HCT116 (cell line): ENCODE measurements at regions not wholly inside any gene's neighbourhood (a gene's known extent, or its start where the extent isn't known, plus 50 kb on each side); places are given as distances from the start of the nearest gene placed in this dataset.

Experiments used
- ATAC-seq: fragments of 200-7000 bp; cut with Tn5 transposase; 2 replicates; pipeline ENCODE4 v1.9.1; 2020; ENCODE audit warnings: mild to moderate bottlenecking, moderate library complexity
- BruUV-seq: library from RNA; stranded (reverse); fragments of 400-500 nt; replicated peaks from 2 replicates; lab custom pipeline; 2021; lab: Mats Ljungman, UMichigan
- CTCF ChIA-PET: fragments of 300-600 bp; sonication (Branson Sonifier 250); formaldehyde crosslinking; loops from one replicate; lab custom pipeline; 2021; ENCODE audit warnings: antibody characterized with exemption; lab: Charles Lee
- POLR2A ChIA-PET: fragments of 300-600, 350-600 bp; sonication (Branson Sonifier 250); formaldehyde crosslinking; loops from one replicate; lab custom pipeline; 2021; ENCODE audit warnings: antibody characterized with exemption; lab: Charles Lee
- RAD21 ChIA-PET, 2 experiments: fragments of 300-600 bp; sonication (Branson Sonifier 250); formaldehyde crosslinking; loops; one replicate each; lab custom pipeline; 2023; ENCODE audit warnings: low total read pairs in 2 of 2; ENCODE audit not compliant: uncharacterized antibody in 2 of 2, unreplicated experiment in 2 of 2, low non-redundant PET in 1 of 2; lab: Charles Lee
- DNase-seq: peaks from one replicate; pipeline ENCODE4 v3.0.0-alpha.2; 2010; ENCODE audit warnings: low read depth, low spot score
- H2AFZ ChIP-seq: fragments of 200-600 bp; shearing (Covaris generic), sonication (generic); 2 replicates; pipeline ENCODE4 v1.6.1; 2017; ENCODE audit warnings: low read depth, mixed run types, mixed read lengths, antibody characterized with exemption, low read length; ENCODE audit not compliant: poor library complexity, severe bottlenecking
- H3K27ac ChIP-seq: 2 replicates; pipeline ENCODE4 v1.5.1; 2012; ENCODE audit warnings: low read depth, low read length
- H3K27me3 ChIP-seq: fragments of 200-600 bp; sonication (generic); 2 replicates; pipeline ENCODE4 v1.6.1; 2016; ENCODE audit warnings: mixed run types, low read length, mixed read lengths; ENCODE audit not compliant: insufficient read depth
- H3K36me3 ChIP-seq, 2 experiments: fragments of 200-500 bp in 1 of 2; fragments of 200-600 bp in 1 of 2; sonication (Bioruptor generic) in 1 of 2; sonication (generic) in 1 of 2; 2 replicates each; pipeline versions ENCODE4 v1.5.1 to v1.6.1; 2014 to 2016; ENCODE audit warnings: low read length in 2 of 2, inconsistent platforms in 1 of 2, mixed read lengths in 1 of 2, mixed run types in 1 of 2; ENCODE audit not compliant: insufficient read depth in 2 of 2, control insufficient read depth in 1 of 2
- H3K4me1 ChIP-seq, 2 experiments: fragments of 200-600 bp in 1 of 2; sonication (generic) in 1 of 2; 2 replicates each; pipeline versions ENCODE4 v1.5.1 to v1.6.1; 2012 to 2017; ENCODE audit warnings: low read length in 2 of 2, inconsistent platforms in 1 of 2, mild to moderate bottlenecking in 1 of 2, mixed read lengths in 1 of 2, mixed run types in 1 of 2, moderate library complexity in 1 of 2; ENCODE audit not compliant: insufficient read depth in 2 of 2, control insufficient read depth in 1 of 2
- H3K4me2 ChIP-seq: fragments of 200-600 bp; sonication (generic); 2 replicates; pipeline ENCODE4 v1.6.1; 2017; ENCODE audit warnings: mixed run types, low read length, mixed read lengths
- H3K4me3 ChIP-seq, 2 experiments: fragments of 200-600 bp in 1 of 2; sonication (generic) in 1 of 2; replicated peaks in 1 of 2; 2 replicates each; pipeline ENCODE4 v1.5.1; 2011 to 2016; ENCODE audit warnings: low read length in 2 of 2, control low read depth in 1 of 2, low read depth in 1 of 2, mild to moderate bottlenecking in 1 of 2, mixed read lengths in 1 of 2, mixed run types in 1 of 2
- H3K79me2 ChIP-seq: fragments of 200-600 bp; sonication (generic); 2 replicates; pipeline ENCODE4 v1.6.1; 2017; ENCODE audit warnings: mild to moderate bottlenecking, mixed run types, low read length, moderate library complexity, mixed read lengths; ENCODE audit not compliant: insufficient read depth
- H3K9ac ChIP-seq: fragments of 200-600 bp; sonication (generic); 2 replicates; pipeline ENCODE4 v1.6.1; 2016; ENCODE audit warnings: low read length, mixed read lengths
- H3K9me2 ChIP-seq: fragments of 200-600 bp; sonication (generic), shearing (Covaris generic); 2 replicates; pipeline ENCODE4 v1.6.1; 2017; ENCODE audit warnings: mixed run types, mild to moderate bottlenecking, moderate library complexity; ENCODE audit not compliant: insufficient read depth
- H3K9me3 ChIP-seq, 2 experiments: fragments of 200-500 bp in 1 of 2; fragments of 200-600 bp in 1 of 2; sonication (Bioruptor generic) in 1 of 2; sonication (generic) in 1 of 2; 2 replicates each; pipeline ENCODE4 v1.6.1; 2014 to 2017; ENCODE audit warnings: low read length in 2 of 2, mixed read lengths in 2 of 2, inconsistent platforms in 1 of 2, low read depth in 1 of 2, mild to moderate bottlenecking in 1 of 2, mixed run types in 1 of 2, moderate library complexity in 1 of 2; ENCODE audit not compliant: control insufficient read depth in 1 of 2, insufficient read depth in 1 of 2
- H4K20me1 ChIP-seq: fragments of 200-600 bp; sonication (generic), shearing (Covaris generic); 2 replicates; pipeline ENCODE4 v1.6.1; 2017; ENCODE audit warnings: mixed run types, mild to moderate bottlenecking, moderate library complexity; ENCODE audit not compliant: insufficient read depth
- ATF3 ChIP-seq: IDR thresholded peaks from 2 replicates; pipeline ENCODE4 v1.6.1; 2012
- CEBPB ChIP-seq: IDR thresholded peaks from 2 replicates; pipeline ENCODE4 v1.6.1; 2012; ENCODE audit warnings: low read depth
- EGR1 ChIP-seq: IDR thresholded peaks from 2 replicates; pipeline ENCODE4 v1.6.1; 2012; ENCODE audit warnings: low read depth
- ELF1 ChIP-seq: IDR thresholded peaks from 2 replicates; pipeline ENCODE4 v1.6.1; 2012; ENCODE audit warnings: low read depth, borderline replicate concordance
- EZH2 ChIP-seq: fragments of 200-600 bp; sonication (generic); IDR thresholded peaks from 2 replicates; pipeline ENCODE4 v1.6.1; 2017; ENCODE audit warnings: antibody characterized with exemption, mixed run types
- EZH2phosphoT487 ChIP-seq: fragments of 200-600 bp; IDR thresholded peaks from 2 replicates; pipeline ENCODE4 v1.6.1; 2018; ENCODE audit warnings: antibody characterized with exemption, borderline replicate concordance
- FOSL1 ChIP-seq: IDR thresholded peaks from 2 replicates; pipeline ENCODE4 v1.6.1; 2012; ENCODE audit warnings: low read depth
- POLR2A ChIP-seq: IDR thresholded peaks from 2 replicates; pipeline ENCODE4 v1.7.0; 2011; ENCODE audit warnings: borderline replicate concordance; ENCODE audit not compliant: insufficient read depth, insufficient read length; ENCODE audit errors: extremely low read depth
- POLR2AphosphoS5 ChIP-seq: IDR thresholded peaks from 2 replicates; pipeline ENCODE4 v1.6.1; 2011; ENCODE audit warnings: mild to moderate bottlenecking, low read depth, low read length, moderate library complexity
- RAD21 ChIP-seq: IDR thresholded peaks from 2 replicates; pipeline ENCODE4 v1.6.1; 2012; ENCODE audit warnings: low read depth, mild to moderate bottlenecking
- REST ChIP-seq: IDR thresholded peaks from 2 replicates; pipeline ENCODE4 v1.6.1; 2012; ENCODE audit warnings: low read depth
- SIN3A ChIP-seq: IDR thresholded peaks from 2 replicates; pipeline ENCODE4 v1.6.1; 2012; ENCODE audit warnings: low read depth
- SP1 ChIP-seq: IDR thresholded peaks from 2 replicates; pipeline ENCODE4 v1.6.1; 2012; ENCODE audit warnings: low read depth
- SRF ChIP-seq: IDR thresholded peaks from 2 replicates; pipeline ENCODE4 v1.6.1; 2012; ENCODE audit warnings: low read depth
- TCF7L2 ChIP-seq: IDR thresholded peaks from 2 replicates; pipeline ENCODE4 v1.7.0; 2011; ENCODE audit warnings: borderline replicate concordance, inconsistent platforms; ENCODE audit not compliant: insufficient read depth, insufficient read length; ENCODE audit errors: extremely low read depth
- YY1 ChIP-seq: IDR thresholded peaks from 2 replicates; pipeline ENCODE4 v1.6.1; 2011; ENCODE audit warnings: low read length, low read depth, moderate library complexity, mild to moderate bottlenecking; ENCODE audit not compliant: insufficient replicate concordance; ENCODE audit errors: extremely low read depth
- ZNF274 ChIP-seq: fragments of 200-500 bp; sonication (Bioruptor generic); IDR thresholded peaks from 2 replicates; pipeline ENCODE4 v1.6.1; 2014; ENCODE audit warnings: mild to moderate bottlenecking, low read depth, low read length, inconsistent platforms
- intact Hi-C: fragments of 100-400 bp; cut with micrococcal nuclease; formaldehyde crosslinking; loops from 2 replicates; pipeline ENCODE4 v1.10.0; 2022
- TF ChIP-seq, protein P1 (sequence below): IDR thresholded peaks from 2 replicates; pipeline ENCODE4 v1.6.1; 2012

DNA sequence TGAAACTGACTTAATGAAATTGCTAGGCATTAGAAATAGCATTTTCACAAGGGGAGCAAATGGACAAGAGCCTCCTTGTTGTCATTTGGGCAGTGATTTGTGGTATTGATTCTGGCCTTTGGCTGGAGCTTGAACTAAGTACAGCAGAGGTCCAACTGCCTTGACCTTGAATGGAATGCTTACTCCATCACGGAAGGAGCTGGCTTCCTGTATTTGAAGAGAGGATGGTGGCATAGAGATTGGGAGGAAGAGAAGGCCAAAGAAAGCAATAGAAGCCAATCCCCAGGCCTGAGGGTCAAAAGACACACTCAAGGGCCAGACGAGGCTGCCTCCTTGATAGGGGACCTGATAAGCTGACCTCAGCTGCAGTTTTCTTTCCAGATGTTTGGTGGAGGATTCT, 126.6 kb upstream of the MPPED2 start:
- intact Hi-C loops, result no loop called here
- H3K4me1 ChIP-seq, result no peaks in the 10 kb centered on the region
- no peak overlapping the region for H3K27ac ChIP-seq
- TF ChIP-seq SIN3A (no peak), FOSL1 (no peak), EGR1 (no peak), SRF (no peak), POLR2AphosphoS5 (no peak), POLR2A (no peak), ZNF274 (no peak), TCF7L2 (no peak), RAD21 (no peak), EZH2phosphoT487 (no peak), ELF1 (no peak), SP1 (no peak), REST (no peak), CEBPB (no peak), EZH2 (no peak), YY1 (no peak), ATF3 (no peak)
- TF ChIP-seq, protein P1, sequence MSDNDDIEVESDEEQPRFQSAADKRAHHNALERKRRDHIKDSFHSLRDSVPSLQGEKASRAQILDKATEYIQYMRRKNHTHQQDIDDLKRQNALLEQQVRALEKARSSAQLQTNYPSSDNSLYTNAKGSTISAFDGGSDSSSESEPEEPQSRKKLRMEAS, result no peak
- no TSS peak for BruUV-seq
- no peaks in the 10 kb centered on the region for H4K20me1 ChIP-seq
- no peak overlapping the region for H3K4me2 ChIP-seq
- ATAC-seq, result no peak
- RAD21 ChIA-PET, result no interaction called here
- no peak overlapping the region for H3K9ac ChIP-seq
- H3K27me3 ChIP-seq, result no peaks in the 10 kb centered on the region
- H3K79me2 ChIP-seq, result no peaks in the 10 kb centered on the region
- H3K9me3 ChIP-seq, result no peaks in the 10 kb centered on the region
- H3K9me2 ChIP-seq, result no peaks in the 10 kb centered on the region
- no peak overlapping the region for H2AFZ ChIP-seq
- no peak overlapping the region for H3K4me3 ChIP-seq
- no peaks in the 10 kb centered on the region for H3K36me3 ChIP-seq
- no peak for DNase-seq
- POLR2A ChIA-PET, result no interaction called here
- CTCF ChIA-PET, result no interaction called here
